Nephron (organoid): ENCODE measurements at regions not wholly inside any gene's neighbourhood (a gene's known extent, or its start where the extent isn't known, plus 50 kb on each side); places are given as distances from the start of the nearest gene placed in this dataset.

Experiments used
- H3K27ac Mint-ChIP-seq, 3 experiments: 2 replicates each; pipeline ENCODE4 v1.8.0; 2020; ENCODE audit warnings: mixed read lengths in 3 of 3, mild to moderate bottlenecking in 2 of 3, moderate library complexity in 1 of 3
- H3K27me3 Mint-ChIP-seq: 2 replicates; pipeline ENCODE4 v1.8.0; 2021; ENCODE audit warnings: low read depth, mild to moderate bottlenecking, moderate library complexity, mixed read lengths
- H3K36me3 Mint-ChIP-seq: 2 replicates; pipeline ENCODE4 v1.8.0; 2020; ENCODE audit warnings: low read depth, mixed read lengths
- H3K4me1 Mint-ChIP-seq: 2 replicates; pipeline ENCODE4 v1.8.0; 2020; ENCODE audit warnings: mixed read lengths
- H3K4me3 Mint-ChIP-seq, 3 experiments: 2 replicates each; pipeline ENCODE4 v1.8.0; 2020; ENCODE audit warnings: mild to moderate bottlenecking in 3 of 3, mixed read lengths in 3 of 3, moderate library complexity in 2 of 3
- H3K9me3 Mint-ChIP-seq: 2 replicates; pipeline ENCODE4 v1.8.0; 2020; ENCODE audit warnings: mixed read lengths
- TF ChIP-seq, protein P1 (sequence below), 3 experiments: fragments of 200-600 bp; sonication (generic); IDR thresholded peaks; one replicate each; pipeline ENCODE4 v1.5.0; 2021; ENCODE audit warnings: antibody characterized with exemption in 3 of 3; ENCODE audit not compliant: unreplicated experiment in 3 of 3

DNA sequence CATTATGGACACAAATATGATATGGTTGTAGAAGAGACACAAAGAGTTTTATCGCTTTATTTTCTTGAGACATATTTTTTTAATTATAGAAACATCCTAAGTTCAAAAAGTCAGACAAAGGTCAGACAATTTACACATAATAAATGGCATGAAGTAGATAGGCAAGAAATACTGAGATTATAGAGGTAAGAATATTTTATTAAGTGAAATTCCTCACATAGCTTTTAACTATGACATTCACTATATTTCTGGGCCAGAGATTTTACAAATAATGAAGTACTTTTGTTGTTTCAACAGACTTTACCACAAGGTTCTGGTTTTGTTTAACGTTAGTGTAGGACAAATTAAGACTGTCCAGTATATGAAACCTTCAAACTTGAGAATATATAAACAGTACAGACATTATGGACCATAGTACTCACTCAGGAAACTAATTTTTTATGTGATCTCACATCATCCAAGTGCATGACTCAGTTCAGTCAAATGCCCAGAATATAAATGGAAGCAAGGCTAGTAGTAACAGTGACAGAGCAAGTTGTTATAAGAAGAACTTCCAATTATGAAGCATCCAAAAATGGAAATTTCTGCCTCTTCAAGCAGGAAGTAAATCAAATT, 394.8 kb downstream of the KCNJ2 start:
- H3K4me1 Mint-ChIP-seq: peaks cover 29% of the 10 kb centered on the region
- H3K27ac Mint-ChIP-seq: peak overlapping the region in 2 of 3 experiments; percentile 17 to 22
- TF ChIP-seq, protein P1, sequence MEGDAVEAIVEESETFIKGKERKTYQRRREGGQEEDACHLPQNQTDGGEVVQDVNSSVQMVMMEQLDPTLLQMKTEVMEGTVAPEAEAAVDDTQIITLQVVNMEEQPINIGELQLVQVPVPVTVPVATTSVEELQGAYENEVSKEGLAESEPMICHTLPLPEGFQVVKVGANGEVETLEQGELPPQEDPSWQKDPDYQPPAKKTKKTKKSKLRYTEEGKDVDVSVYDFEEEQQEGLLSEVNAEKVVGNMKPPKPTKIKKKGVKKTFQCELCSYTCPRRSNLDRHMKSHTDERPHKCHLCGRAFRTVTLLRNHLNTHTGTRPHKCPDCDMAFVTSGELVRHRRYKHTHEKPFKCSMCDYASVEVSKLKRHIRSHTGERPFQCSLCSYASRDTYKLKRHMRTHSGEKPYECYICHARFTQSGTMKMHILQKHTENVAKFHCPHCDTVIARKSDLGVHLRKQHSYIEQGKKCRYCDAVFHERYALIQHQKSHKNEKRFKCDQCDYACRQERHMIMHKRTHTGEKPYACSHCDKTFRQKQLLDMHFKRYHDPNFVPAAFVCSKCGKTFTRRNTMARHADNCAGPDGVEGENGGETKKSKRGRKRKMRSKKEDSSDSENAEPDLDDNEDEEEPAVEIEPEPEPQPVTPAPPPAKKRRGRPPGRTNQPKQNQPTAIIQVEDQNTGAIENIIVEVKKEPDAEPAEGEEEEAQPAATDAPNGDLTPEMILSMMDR (IDR thresholded peaks at IDR 0.05; ENCODE audit: unreplicated experiment in 3 of 3): no peak
- H3K27me3 Mint-ChIP-seq: no peaks in the 10 kb centered on the region
- no peaks in the 10 kb centered on the region for H3K9me3 Mint-ChIP-seq
- no peak overlapping the region for H3K4me3 Mint-ChIP-seq
- no peaks in the 10 kb centered on the region for H3K36me3 Mint-ChIP-seq

- H3K27ac Mint-ChIP-seq: no peak overlapping the region
- no peaks in the 10 kb centered on the region for H3K9me3 Mint-ChIP-seq
- H3K4me1 Mint-ChIP-seq: peaks cover 20% of the 10 kb centered on the region
- peaks cover 4% of the 10 kb centered on the region for H3K27me3 Mint-ChIP-seq
- no peak overlapping the region for H3K4me3 Mint-ChIP-seq
- H3K36me3 Mint-ChIP-seq: no peaks in the 10 kb centered on the region
- TF ChIP-seq, protein P1 (IDR thresholded peaks at IDR 0.05; ENCODE audit: unreplicated experiment in 3 of 3): no peak
Observed at GRCh38 chr17:70569128-70569527, 399.8 kb downstream of the KCNJ2 start.

DNA sequence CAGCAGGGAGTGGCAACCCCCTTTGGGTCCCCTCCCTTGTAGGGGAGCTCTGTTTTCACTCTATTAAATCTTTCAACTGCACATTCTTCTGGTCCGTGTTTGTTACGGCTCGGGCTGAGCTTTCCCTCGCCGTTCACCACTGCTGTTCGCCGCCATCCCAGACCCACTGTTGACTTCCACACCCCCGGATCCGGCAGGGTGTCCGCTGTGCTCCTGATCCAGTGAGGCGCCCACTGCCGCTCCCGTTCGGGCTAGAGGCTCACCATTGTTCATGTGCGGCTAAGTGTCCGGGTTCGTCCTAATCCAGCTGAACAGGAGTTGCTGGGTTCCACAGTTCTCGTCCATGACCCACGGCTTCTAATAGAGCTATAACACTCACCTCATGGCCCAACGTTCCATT, 408.1 kb downstream of the KCNJ2 start:
- no peak overlapping the region for H3K27ac Mint-ChIP-seq
- no peaks in the 10 kb centered on the region for H3K36me3 Mint-ChIP-seq
- TF ChIP-seq, protein P1 (IDR thresholded peaks at IDR 0.05; ENCODE audit: unreplicated experiment in 3 of 3): no peak
- no peaks in the 10 kb centered on the region for H3K4me1 Mint-ChIP-seq
- peaks cover 5% of the 10 kb centered on the region for H3K9me3 Mint-ChIP-seq
- peaks cover 4% of the 10 kb centered on the region for H3K27me3 Mint-ChIP-seq
- no peak overlapping the region for H3K4me3 Mint-ChIP-seq

GRCh38 chr17:70581459-70581858, 412.1 kb downstream of the KCNJ2 start:
- TF ChIP-seq, protein P1 (IDR thresholded peaks at IDR 0.05; ENCODE audit: unreplicated experiment in 3 of 3): no peak
- Mint-ChIP-seq H3K27ac (no peak overlapping the region), H3K27me3 (no peaks in the 10 kb centered on the region), H3K4me1 (no peaks in the 10 kb centered on the region), H3K36me3 (peaks cover 4% of the 10 kb centered on the region), H3K9me3 (peaks cover 11% of the 10 kb centered on the region), H3K4me3 (no peak overlapping the region)

GRCh38 chr17:70582777-70583176, 413.4 kb downstream of the KCNJ2 start:
- no peak overlapping the region for H3K4me3 Mint-ChIP-seq
- H3K27me3 Mint-ChIP-seq: no peaks in the 10 kb centered on the region
- TF ChIP-seq, protein P1 (IDR thresholded peaks at IDR 0.05; ENCODE audit: unreplicated experiment in 3 of 3): no peak
- H3K4me1 Mint-ChIP-seq: no peaks in the 10 kb centered on the region
- peaks cover 4% of the 10 kb centered on the region for H3K36me3 Mint-ChIP-seq
- peaks cover 9% of the 10 kb centered on the region for H3K9me3 Mint-ChIP-seq
- no peak overlapping the region for H3K27ac Mint-ChIP-seq

DNA sequence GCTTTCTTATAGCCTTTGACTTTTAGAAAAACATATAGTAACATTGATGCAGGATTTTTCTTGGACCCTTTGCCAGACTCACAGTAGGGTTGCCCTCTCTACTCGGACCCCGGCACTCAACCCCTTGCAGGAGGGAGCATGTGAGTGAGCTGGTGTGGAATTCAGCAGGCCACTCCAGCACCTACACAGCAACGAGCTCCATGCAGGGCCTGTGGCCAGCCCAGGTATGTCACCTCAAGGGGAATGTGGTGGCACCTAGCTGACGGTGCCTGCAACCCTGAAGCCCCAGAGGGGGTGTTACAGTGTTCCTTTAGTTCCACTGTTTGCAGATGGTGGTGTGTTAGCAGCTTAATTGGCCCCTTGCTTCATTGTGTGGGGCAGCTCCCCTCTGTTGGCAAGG, 414.9 kb downstream of the KCNJ2 start:
- Mint-ChIP-seq H3K27ac (no peak overlapping the region), H3K36me3 (peaks cover 4% of the 10 kb centered on the region), H3K4me3 (no peak overlapping the region), H3K4me1 (no peaks in the 10 kb centered on the region), H3K9me3 (peaks cover 14% of the 10 kb centered on the region), H3K27me3 (no peaks in the 10 kb centered on the region)
- TF ChIP-seq, protein P1 (IDR thresholded peaks at IDR 0.05; ENCODE audit: unreplicated experiment in 3 of 3): no peak
